SU-DHL-6 (cell line): ENCODE measurements at regions not wholly inside any gene's neighbourhood (a gene's known extent, or its start where the extent isn't known, plus 50 kb on each side); places are given as distances from the start of the nearest gene placed in this dataset.

ENCODE experiments used
- EZH2phosphoT487 ChIP-seq: fragments of 200-600 bp; sonication (generic), shearing (Covaris generic); conservative IDR thresholded peaks from 2 replicates; pipeline ENCODE4 v1.6.1; 2018; ENCODE audit warnings: mild to moderate bottlenecking, antibody characterized with exemption, low read length, moderate library complexity, mixed read lengths
- TF ChIP-seq, protein P1 (sequence below): fragments of 200-600 bp; sonication (generic); IDR thresholded peaks from one replicate; pipeline ENCODE4 v1.5.1; 2017; ENCODE audit warnings: antibody characterized with exemption, mild to moderate bottlenecking, low read length, moderate library complexity; ENCODE audit not compliant: insufficient read depth, poor library complexity, severe bottlenecking

DNA sequence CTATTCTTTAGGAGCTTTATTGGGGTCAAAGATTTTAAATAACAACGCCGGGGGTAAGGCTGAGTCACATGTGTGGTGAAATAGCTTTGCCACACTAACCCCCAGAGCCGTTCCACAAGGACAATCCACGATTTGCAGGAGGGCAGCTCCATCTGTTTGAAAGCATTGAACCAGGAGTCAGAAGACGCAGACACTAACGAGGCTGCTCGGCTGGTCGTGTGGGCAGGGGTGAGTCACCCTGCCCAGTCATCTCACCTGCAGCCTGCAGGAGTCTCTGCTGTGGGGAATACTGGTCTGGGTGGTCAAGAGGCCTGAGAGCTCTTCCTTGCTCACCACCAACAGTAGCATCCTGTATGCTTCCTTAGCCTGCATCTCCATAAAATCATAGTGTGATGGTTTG lies 149.2 kb upstream of the NCK2 start:
- TF ChIP-seq, protein P1, sequence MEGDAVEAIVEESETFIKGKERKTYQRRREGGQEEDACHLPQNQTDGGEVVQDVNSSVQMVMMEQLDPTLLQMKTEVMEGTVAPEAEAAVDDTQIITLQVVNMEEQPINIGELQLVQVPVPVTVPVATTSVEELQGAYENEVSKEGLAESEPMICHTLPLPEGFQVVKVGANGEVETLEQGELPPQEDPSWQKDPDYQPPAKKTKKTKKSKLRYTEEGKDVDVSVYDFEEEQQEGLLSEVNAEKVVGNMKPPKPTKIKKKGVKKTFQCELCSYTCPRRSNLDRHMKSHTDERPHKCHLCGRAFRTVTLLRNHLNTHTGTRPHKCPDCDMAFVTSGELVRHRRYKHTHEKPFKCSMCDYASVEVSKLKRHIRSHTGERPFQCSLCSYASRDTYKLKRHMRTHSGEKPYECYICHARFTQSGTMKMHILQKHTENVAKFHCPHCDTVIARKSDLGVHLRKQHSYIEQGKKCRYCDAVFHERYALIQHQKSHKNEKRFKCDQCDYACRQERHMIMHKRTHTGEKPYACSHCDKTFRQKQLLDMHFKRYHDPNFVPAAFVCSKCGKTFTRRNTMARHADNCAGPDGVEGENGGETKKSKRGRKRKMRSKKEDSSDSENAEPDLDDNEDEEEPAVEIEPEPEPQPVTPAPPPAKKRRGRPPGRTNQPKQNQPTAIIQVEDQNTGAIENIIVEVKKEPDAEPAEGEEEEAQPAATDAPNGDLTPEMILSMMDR, result no peak
- TF ChIP-seq EZH2phosphoT487, result no peak
